ENCODE measurements at regions not wholly inside any gene's neighbourhood (a gene's known extent, or its start where the extent isn't known, plus 50 kb on each side); places are given as distances from the start of the nearest gene placed in this dataset.

GRCh38 chr14:65926935-65927700, 514.6 kb downstream of the FUT8 start:
- TF ChIP-seq CTCF (conservative IDR thresholded peaks at IDR 0.05) (no peak), ZFX (IDR thresholded peaks at IDR 0.05) (no peak)
